Calu3 (cell line): ENCODE measurements at regions not wholly inside any gene's neighbourhood (a gene's known extent, or its start where the extent isn't known, plus 50 kb on each side); places are given as distances from the start of the nearest gene placed in this dataset.

ENCODE experiments used
- BruUV-seq: library from RNA; stranded (reverse); fragments of 400-500 nt; replicated peaks from 2 replicates; lab custom pipeline; 2021; lab: Mats Ljungman, UMichigan
- CTCF ChIA-PET: fragments of 300-600 bp; sonication (Branson Sonifier 250); formaldehyde crosslinking; loops from one replicate; lab custom pipeline; 2022; ENCODE audit warnings: antibody characterized with exemption; lab: Charles Lee
- DNase-seq: peaks from one replicate; pipeline ENCODE4 v3.0.0; 2022
- H3K27ac Mint-ChIP-seq: one replicate; pipeline ENCODE4 v1.8.0; 2022; ENCODE audit warnings: mixed read lengths; ENCODE audit not compliant: unreplicated experiment
- H3K27me3 Mint-ChIP-seq: one replicate; pipeline ENCODE4 v1.8.0; 2022; ENCODE audit warnings: mixed read lengths; ENCODE audit not compliant: unreplicated experiment
- H3K36me3 Mint-ChIP-seq: one replicate; pipeline ENCODE4 v1.8.0; 2022; ENCODE audit warnings: mild to moderate bottlenecking, moderate library complexity, mixed read lengths; ENCODE audit not compliant: insufficient read depth, unreplicated experiment
- H3K4me1 Mint-ChIP-seq: one replicate; pipeline ENCODE4 v1.8.0; 2022; ENCODE audit warnings: mild to moderate bottlenecking, low read depth, mixed read lengths; ENCODE audit not compliant: unreplicated experiment
- H3K4me3 Mint-ChIP-seq: one replicate; pipeline ENCODE4 v1.8.0; 2022; ENCODE audit warnings: mild to moderate bottlenecking, low read depth, moderate library complexity, mixed read lengths; ENCODE audit not compliant: unreplicated experiment
- H3K9me3 Mint-ChIP-seq: one replicate; pipeline ENCODE4 v1.8.0; 2022; ENCODE audit warnings: low read depth, mixed read lengths; ENCODE audit not compliant: unreplicated experiment
- intact Hi-C: fragments of 100-400 bp; cut with micrococcal nuclease; formaldehyde crosslinking; loops from one replicate; pipeline ENCODE4 v1.10.0; 2022; ENCODE audit not compliant: unreplicated experiment
- TF ChIP-seq, protein P1 (sequence below): fragments of 200-600 bp; IDR thresholded peaks from one replicate; pipeline ENCODE4 v1.8.0; 2022; ENCODE audit warnings: antibody characterized with exemption; ENCODE audit not compliant: unreplicated experiment

DNA sequence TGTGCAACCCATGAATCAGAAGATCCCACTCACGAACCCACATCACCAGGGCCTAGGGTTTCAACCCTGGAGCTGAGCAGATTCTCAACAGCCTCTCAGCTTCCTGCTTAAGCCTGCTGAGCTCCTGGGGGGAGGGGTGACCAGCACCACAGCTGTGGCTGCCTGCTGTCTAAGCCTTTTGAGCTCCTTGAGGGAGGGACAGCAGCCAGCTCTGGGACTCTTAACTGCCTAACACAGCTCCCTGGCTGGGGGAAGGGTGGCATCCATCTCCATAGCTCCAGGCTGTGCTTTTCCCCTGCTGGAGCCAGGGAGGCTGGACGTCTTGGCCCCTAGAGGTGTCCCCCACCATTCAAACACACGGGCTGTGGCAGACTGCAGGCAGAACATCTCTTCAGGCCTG is 250.3 kb downstream of the DMAC1 start:
- Mint-ChIP-seq H3K36me3 (no peaks in the 10 kb centered on the region), H3K4me3 (no peak overlapping the region)

DNA sequence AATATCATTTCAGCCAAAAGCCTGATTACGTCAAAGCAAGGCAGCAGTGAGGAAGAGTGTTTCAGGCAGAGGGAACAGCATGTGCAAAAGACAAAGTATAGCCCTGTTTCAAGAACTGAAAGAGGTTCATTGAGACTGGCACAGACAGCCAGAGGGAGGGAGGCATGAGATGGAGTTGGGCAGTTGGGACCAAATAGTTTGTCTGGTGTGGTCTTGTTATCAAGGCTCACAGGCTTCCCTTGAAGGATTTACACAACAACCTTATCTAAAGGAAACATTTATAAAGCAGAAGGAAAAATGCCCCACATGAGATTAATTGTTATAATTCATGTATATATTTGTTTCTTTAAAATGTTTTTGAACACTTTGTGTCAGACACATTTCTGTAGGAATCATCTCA is 253.3 kb downstream of the DMAC1 start:
- TF ChIP-seq, protein P1, sequence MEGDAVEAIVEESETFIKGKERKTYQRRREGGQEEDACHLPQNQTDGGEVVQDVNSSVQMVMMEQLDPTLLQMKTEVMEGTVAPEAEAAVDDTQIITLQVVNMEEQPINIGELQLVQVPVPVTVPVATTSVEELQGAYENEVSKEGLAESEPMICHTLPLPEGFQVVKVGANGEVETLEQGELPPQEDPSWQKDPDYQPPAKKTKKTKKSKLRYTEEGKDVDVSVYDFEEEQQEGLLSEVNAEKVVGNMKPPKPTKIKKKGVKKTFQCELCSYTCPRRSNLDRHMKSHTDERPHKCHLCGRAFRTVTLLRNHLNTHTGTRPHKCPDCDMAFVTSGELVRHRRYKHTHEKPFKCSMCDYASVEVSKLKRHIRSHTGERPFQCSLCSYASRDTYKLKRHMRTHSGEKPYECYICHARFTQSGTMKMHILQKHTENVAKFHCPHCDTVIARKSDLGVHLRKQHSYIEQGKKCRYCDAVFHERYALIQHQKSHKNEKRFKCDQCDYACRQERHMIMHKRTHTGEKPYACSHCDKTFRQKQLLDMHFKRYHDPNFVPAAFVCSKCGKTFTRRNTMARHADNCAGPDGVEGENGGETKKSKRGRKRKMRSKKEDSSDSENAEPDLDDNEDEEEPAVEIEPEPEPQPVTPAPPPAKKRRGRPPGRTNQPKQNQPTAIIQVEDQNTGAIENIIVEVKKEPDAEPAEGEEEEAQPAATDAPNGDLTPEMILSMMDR: no peak
- no peak for DNase-seq
- Mint-ChIP-seq H3K27ac (no peak overlapping the region), H3K36me3 (no peaks in the 10 kb centered on the region), H3K27me3 (peaks cover 40% of the 10 kb centered on the region), H3K4me1 (no peaks in the 10 kb centered on the region), H3K9me3 (no peaks in the 10 kb centered on the region), H3K4me3 (no peak overlapping the region)
- intact Hi-C loops: no loop called here
- CTCF ChIA-PET: no interaction called here
- BruUV-seq: no TSS peak

More for the DNA sequence above, 250.3 kb downstream of the DMAC1 start:
- no peak for DNase-seq
- TF ChIP-seq, protein P1: no peak
- H3K4me1 Mint-ChIP-seq: no peaks in the 10 kb centered on the region
- no TSS peak for BruUV-seq
- no peaks in the 10 kb centered on the region for H3K9me3 Mint-ChIP-seq
- intact Hi-C loops: no loop called here
- H3K27me3 Mint-ChIP-seq: peaks cover 40% of the 10 kb centered on the region
- H3K27ac Mint-ChIP-seq: no peak overlapping the region
- CTCF ChIA-PET: no interaction called here

DNA sequence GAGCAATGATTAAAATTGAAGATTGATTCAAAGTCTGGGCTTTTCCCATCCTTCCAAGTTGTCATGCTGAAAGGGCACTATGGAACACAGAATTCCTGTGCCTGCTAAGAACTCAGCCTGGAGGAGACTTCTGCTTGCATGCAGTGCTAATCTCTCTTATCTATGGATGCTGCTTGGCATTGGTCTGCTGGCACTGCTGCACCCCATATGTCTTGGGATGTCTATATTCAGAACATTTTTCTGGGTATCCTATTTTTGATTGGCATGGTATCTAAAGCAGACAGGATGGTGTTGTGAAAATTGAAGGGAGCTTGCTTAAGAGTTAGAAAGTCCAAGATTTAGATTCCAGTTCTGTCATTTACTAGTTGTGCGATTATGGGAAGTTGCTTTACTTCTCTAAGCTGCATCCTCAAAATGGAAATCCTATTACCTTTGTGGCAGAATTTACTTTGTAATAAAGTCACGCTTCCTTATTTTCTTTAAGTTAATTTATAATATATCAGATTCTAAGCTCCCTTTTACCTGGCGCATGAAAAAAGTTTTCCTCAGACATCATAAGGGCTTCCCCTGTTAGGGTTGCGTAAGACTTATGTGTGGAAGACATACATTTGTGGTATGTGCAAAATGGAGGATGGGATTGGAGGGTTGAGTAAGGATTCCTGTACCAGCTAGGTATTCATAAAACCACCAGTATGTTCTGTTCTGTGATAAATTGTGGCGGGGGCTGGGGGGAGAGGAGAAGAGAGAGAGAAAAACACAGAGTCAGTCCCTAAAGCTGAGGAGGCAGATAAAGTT is 254.0 kb downstream of the DMAC1 start:
- BruUV-seq: no TSS peak
- H3K27me3 Mint-ChIP-seq: peaks cover 40% of the 10 kb centered on the region
- CTCF ChIA-PET: no interaction called here
- H3K27ac Mint-ChIP-seq: no peak overlapping the region
- DNase-seq: no peak
- H3K4me1 Mint-ChIP-seq: no peaks in the 10 kb centered on the region
- intact Hi-C loops: no loop called here
- H3K4me3 Mint-ChIP-seq: no peak overlapping the region
- H3K9me3 Mint-ChIP-seq: no peaks in the 10 kb centered on the region
- no peaks in the 10 kb centered on the region for H3K36me3 Mint-ChIP-seq
- TF ChIP-seq, protein P1: no peak

DNA sequence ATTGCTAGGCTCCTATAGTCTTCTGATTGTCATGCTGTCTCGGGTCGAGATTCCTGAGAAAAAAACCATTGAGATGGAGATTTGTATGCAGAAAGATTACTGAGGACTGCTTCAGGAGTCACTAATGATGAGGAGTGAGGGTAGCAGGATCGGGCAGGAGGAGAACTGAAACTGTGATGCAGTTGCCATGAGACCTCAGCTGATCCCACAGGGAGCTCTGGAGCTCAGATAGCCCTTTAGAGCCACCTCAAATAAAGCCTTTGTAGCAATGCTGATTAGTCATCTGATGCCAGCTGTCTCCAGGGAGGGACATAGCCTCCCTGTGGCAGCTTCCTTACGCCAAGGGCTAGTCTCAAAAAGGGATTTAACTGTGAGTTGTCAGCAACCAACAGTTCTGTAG is 256.9 kb downstream of the DMAC1 start:
- no peak overlapping the region for H3K4me3 Mint-ChIP-seq

More for the DNA sequence above, 256.9 kb downstream of the DMAC1 start:
- TF ChIP-seq, protein P1: no peak
- Mint-ChIP-seq H3K27me3 (peaks cover 60% of the 10 kb centered on the region), H3K36me3 (no peaks in the 10 kb centered on the region), H3K9me3 (no peaks in the 10 kb centered on the region), H3K27ac (no peak overlapping the region), H3K4me1 (no peaks in the 10 kb centered on the region)
- CTCF ChIA-PET: no interaction called here
- intact Hi-C loops: no loop called here
- BruUV-seq: no TSS peak
- DNase-seq: no peak
